ENCODE measurements at regions not wholly inside any gene's neighbourhood (a gene's known extent, or its start where the extent isn't known, plus 50 kb on each side); places are given as distances from the start of the nearest gene placed in this dataset.

GRCh38 chr12:116454950-116455447, 104.2 kb upstream of the MAP1LC3B2 start:
- no peak for TF ChIP-seq CTCF (optimal IDR thresholded peaks at IDR 0.05 in 1 of 3, IDR thresholded peaks at IDR 0.05 in 1 of 3, conservative IDR thresholded peaks at IDR 0.05 in 1 of 3; ENCODE audit: extremely low read depth in 1 of 3, insufficient read depth in 2 of 3, low read length in 3 of 3)
- no peak for TF ChIP-seq EZH2 (IDR thresholded peaks at IDR 0.05; ENCODE audit: low read length)
